SU-DHL-6 (cell line): ENCODE measurements at regions not wholly inside any gene's neighbourhood (a gene's known extent, or its start where the extent isn't known, plus 50 kb on each side); places are given as distances from the start of the nearest gene placed in this dataset.

Experiments used
- CTCF ChIP-seq: fragments of 200-600 bp; sonication (generic); IDR thresholded peaks from one replicate; pipeline ENCODE4 v1.5.1; 2017; ENCODE audit warnings: antibody characterized with exemption, mild to moderate bottlenecking, low read length, moderate library complexity; ENCODE audit not compliant: insufficient read depth, poor library complexity, severe bottlenecking
- EZH2phosphoT487 ChIP-seq: fragments of 200-600 bp; sonication (generic), shearing (Covaris generic); conservative IDR thresholded peaks from 2 replicates; pipeline ENCODE4 v1.6.1; 2018; ENCODE audit warnings: mild to moderate bottlenecking, antibody characterized with exemption, low read length, moderate library complexity, mixed read lengths

- TF ChIP-seq CTCF (no peak), EZH2phosphoT487 (no peak)
Measured at GRCh38 chr1:118254001-118254400, 69.0 kb upstream of the SPAG17 start.
